Keratinocyte (primary cell): ENCODE measurements at regions not wholly inside any gene's neighbourhood (a gene's known extent, or its start where the extent isn't known, plus 50 kb on each side); places are given as distances from the start of the nearest gene placed in this dataset.

Source experiments
- EZH2 ChIP-seq: IDR thresholded peaks from one replicate; pipeline ENCODE4 v1.6.1; 2012; ENCODE audit warnings: inconsistent platforms, mild to moderate bottlenecking, low read length, moderate library complexity
- TF ChIP-seq, protein P1 (sequence below), 3 experiments: IDR thresholded peaks in 1 of 3; conservative IDR thresholded peaks in 1 of 3; optimal IDR thresholded peaks in 1 of 3; 2 replicates in 2 of 3; 3 replicates in 1 of 3; pipeline versions ENCODE3 to v1.5.1; 2011; ENCODE audit warnings: low read length in 3 of 3, mild to moderate bottlenecking in 3 of 3, moderate library complexity in 2 of 3, control low read depth in 1 of 3, inconsistent platforms in 1 of 3; ENCODE audit not compliant: insufficient read depth in 2 of 3; ENCODE audit errors: extremely low read depth in 1 of 3

DNA sequence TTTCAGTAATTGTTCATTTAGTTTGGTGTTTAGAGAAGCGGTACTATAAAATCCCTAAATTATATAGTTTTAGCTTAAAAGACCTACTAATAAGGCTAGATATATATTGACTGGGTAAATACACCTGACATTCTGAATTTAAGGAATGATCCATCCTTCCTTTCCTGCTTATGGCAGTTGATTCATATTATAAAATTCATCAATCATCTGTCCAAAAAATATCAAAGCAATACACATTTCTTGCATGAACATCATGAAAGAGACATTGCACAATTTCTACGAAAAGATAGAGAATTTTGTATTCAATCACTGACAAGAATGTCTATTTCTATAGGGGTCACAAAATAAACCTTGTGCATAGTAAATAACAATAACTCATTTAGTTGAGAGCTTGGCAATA, 514.9 kb downstream of the SLITRK6 start:
- TF ChIP-seq, protein P1, sequence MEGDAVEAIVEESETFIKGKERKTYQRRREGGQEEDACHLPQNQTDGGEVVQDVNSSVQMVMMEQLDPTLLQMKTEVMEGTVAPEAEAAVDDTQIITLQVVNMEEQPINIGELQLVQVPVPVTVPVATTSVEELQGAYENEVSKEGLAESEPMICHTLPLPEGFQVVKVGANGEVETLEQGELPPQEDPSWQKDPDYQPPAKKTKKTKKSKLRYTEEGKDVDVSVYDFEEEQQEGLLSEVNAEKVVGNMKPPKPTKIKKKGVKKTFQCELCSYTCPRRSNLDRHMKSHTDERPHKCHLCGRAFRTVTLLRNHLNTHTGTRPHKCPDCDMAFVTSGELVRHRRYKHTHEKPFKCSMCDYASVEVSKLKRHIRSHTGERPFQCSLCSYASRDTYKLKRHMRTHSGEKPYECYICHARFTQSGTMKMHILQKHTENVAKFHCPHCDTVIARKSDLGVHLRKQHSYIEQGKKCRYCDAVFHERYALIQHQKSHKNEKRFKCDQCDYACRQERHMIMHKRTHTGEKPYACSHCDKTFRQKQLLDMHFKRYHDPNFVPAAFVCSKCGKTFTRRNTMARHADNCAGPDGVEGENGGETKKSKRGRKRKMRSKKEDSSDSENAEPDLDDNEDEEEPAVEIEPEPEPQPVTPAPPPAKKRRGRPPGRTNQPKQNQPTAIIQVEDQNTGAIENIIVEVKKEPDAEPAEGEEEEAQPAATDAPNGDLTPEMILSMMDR (optimal IDR thresholded peaks at IDR 0.05 in 1 of 3, IDR thresholded peaks at IDR 0.05 in 1 of 3, conservative IDR thresholded peaks at IDR 0.05 in 1 of 3; ENCODE audit: extremely low read depth in 1 of 3, insufficient read depth in 2 of 3, low read length in 3 of 3), result no peak
- TF ChIP-seq EZH2, result no peak
